Keratinocyte (primary cell): ENCODE measurements at regions not wholly inside any gene's neighbourhood (a gene's known extent, or its start where the extent isn't known, plus 50 kb on each side); places are given as distances from the start of the nearest gene placed in this dataset.

Experiments
- DNase-seq: peaks from one replicate; pipeline ENCODE4 v3.0.0-alpha.2; 2011; ENCODE audit warnings: low read depth, missing footprints, low spot score
- FAIRE-seq: peaks from 2 replicates; lab custom pipeline; 2011; peaks lifted over from hg19 to GRCh38; lab: Jason Lieb, UNC
- H2AFZ ChIP-seq: 2 replicates; pipeline ENCODE4 v1.6.0; 2012; ENCODE audit warnings: low read length, control low read depth, inconsistent platforms; ENCODE audit not compliant: control insufficient read depth
- H3K27ac ChIP-seq: 2 replicates; pipeline ENCODE4 v1.5.1; 2011; ENCODE audit warnings: low read length; ENCODE audit not compliant: control insufficient read depth, insufficient read depth
- H3K27me3 ChIP-seq: 3 replicates; pipeline ENCODE4 v1.6.0; 2011; ENCODE audit warnings: low read length; ENCODE audit not compliant: control insufficient read depth, insufficient read depth; ENCODE audit errors: extremely low read depth
- H3K36me3 ChIP-seq, 2 experiments: 2 replicates in 1 of 2; 3 replicates in 1 of 2; pipeline ENCODE4 v1.5.1; 2011; ENCODE audit warnings: low read length in 2 of 2, mild to moderate bottlenecking in 1 of 2; ENCODE audit not compliant: control insufficient read depth in 2 of 2, insufficient read depth in 2 of 2; ENCODE audit errors: extremely low read depth in 1 of 2
- H3K4me1 ChIP-seq: 3 replicates; pipeline ENCODE4 v1.5.1; 2011; ENCODE audit warnings: low read length; ENCODE audit not compliant: control insufficient read depth, insufficient read depth; ENCODE audit errors: extremely low read depth
- H3K4me2 ChIP-seq: 3 replicates; pipeline ENCODE4 v1.6.0; 2011; ENCODE audit warnings: low read depth, low read length; ENCODE audit not compliant: control insufficient read depth, insufficient read depth; ENCODE audit errors: extremely low read depth
- H3K4me3 ChIP-seq, 3 experiments: fragments of 200-600 bp in 1 of 3; sonication (generic) in 1 of 3; 2 replicates in 2 of 3; 3 replicates in 1 of 3; pipeline ENCODE4 v1.5.1; 2011 to 2016; ENCODE audit warnings: low read length in 3 of 3, mild to moderate bottlenecking in 3 of 3, control low read depth in 2 of 3, inconsistent platforms in 1 of 3, low read depth in 1 of 3, mixed read lengths in 1 of 3, mixed run types in 1 of 3, moderate library complexity in 1 of 3; ENCODE audit not compliant: control insufficient read depth in 2 of 3, insufficient read depth in 2 of 3; ENCODE audit errors: extremely low read depth in 1 of 3
- H3K79me2 ChIP-seq: 2 replicates; pipeline ENCODE4 v1.6.0; 2012; ENCODE audit warnings: low read length; ENCODE audit not compliant: control insufficient read depth, insufficient read depth
- H3K9ac ChIP-seq: 3 replicates; pipeline ENCODE4 v1.6.0; 2011; ENCODE audit warnings: low read length; ENCODE audit not compliant: control insufficient read depth, insufficient read depth; ENCODE audit errors: extremely low read depth
- H3K9me1 ChIP-seq: 3 replicates; pipeline ENCODE4 v1.6.0; 2011; ENCODE audit warnings: low read length; ENCODE audit not compliant: control insufficient read depth, insufficient read depth; ENCODE audit errors: extremely low read depth
- H3K9me3 ChIP-seq: 2 replicates; pipeline ENCODE4 v1.5.1; 2012; ENCODE audit warnings: low read depth, low read length; ENCODE audit not compliant: control insufficient read depth
- H4K20me1 ChIP-seq: 3 replicates; pipeline ENCODE4 v1.6.0; 2011; ENCODE audit warnings: low read length; ENCODE audit not compliant: control insufficient read depth, insufficient read depth; ENCODE audit errors: extremely low read depth
- EZH2 ChIP-seq: IDR thresholded peaks from one replicate; pipeline ENCODE4 v1.6.1; 2012; ENCODE audit warnings: inconsistent platforms, mild to moderate bottlenecking, low read length, moderate library complexity
- dilution Hi-C: fragments of 300-500 bp; cut with MboI; formaldehyde crosslinking; loops from one replicate; pipeline ENCODE4 v1.7.0; 2020; ENCODE audit warnings: low sequenced_read_pairs; ENCODE audit not compliant: extremely low pct_ligation_motif_present
- TF ChIP-seq, protein P1 (sequence below), 3 experiments: IDR thresholded peaks in 1 of 3; conservative IDR thresholded peaks in 1 of 3; optimal IDR thresholded peaks in 1 of 3; 2 replicates in 2 of 3; 3 replicates in 1 of 3; pipeline versions ENCODE3 to v1.5.1; 2011; ENCODE audit warnings: low read length in 3 of 3, mild to moderate bottlenecking in 3 of 3, moderate library complexity in 2 of 3, control low read depth in 1 of 3, inconsistent platforms in 1 of 3; ENCODE audit not compliant: insufficient read depth in 2 of 3; ENCODE audit errors: extremely low read depth in 1 of 3

GRCh38 chr2:117257362-117257761, 557.1 kb upstream of the DDX18 start:
- no peak overlapping the region for H3K4me2 ChIP-seq
- H3K79me2 ChIP-seq = no peaks in the 10 kb centered on the region
- no peak overlapping the region for H3K27ac ChIP-seq
- no peak for TF ChIP-seq EZH2
- TF ChIP-seq, protein P1, sequence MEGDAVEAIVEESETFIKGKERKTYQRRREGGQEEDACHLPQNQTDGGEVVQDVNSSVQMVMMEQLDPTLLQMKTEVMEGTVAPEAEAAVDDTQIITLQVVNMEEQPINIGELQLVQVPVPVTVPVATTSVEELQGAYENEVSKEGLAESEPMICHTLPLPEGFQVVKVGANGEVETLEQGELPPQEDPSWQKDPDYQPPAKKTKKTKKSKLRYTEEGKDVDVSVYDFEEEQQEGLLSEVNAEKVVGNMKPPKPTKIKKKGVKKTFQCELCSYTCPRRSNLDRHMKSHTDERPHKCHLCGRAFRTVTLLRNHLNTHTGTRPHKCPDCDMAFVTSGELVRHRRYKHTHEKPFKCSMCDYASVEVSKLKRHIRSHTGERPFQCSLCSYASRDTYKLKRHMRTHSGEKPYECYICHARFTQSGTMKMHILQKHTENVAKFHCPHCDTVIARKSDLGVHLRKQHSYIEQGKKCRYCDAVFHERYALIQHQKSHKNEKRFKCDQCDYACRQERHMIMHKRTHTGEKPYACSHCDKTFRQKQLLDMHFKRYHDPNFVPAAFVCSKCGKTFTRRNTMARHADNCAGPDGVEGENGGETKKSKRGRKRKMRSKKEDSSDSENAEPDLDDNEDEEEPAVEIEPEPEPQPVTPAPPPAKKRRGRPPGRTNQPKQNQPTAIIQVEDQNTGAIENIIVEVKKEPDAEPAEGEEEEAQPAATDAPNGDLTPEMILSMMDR (optimal IDR thresholded peaks at IDR 0.05 in 1 of 3, IDR thresholded peaks at IDR 0.05 in 1 of 3, conservative IDR thresholded peaks at IDR 0.05 in 1 of 3; ENCODE audit: extremely low read depth in 1 of 3, insufficient read depth in 2 of 3, low read length in 3 of 3) = no peak
- H3K36me3 ChIP-seq = no peaks in the 10 kb centered on the region
- no peak overlapping the region for H2AFZ ChIP-seq
- FAIRE-seq = no peak
- H3K4me3 ChIP-seq = no peak overlapping the region
- H3K4me1 ChIP-seq = no peaks in the 10 kb centered on the region
- DNase-seq = no peak
- H4K20me1 ChIP-seq = no peaks in the 10 kb centered on the region
- no peaks in the 10 kb centered on the region for H3K9me1 ChIP-seq
- H3K9me3 ChIP-seq = no peaks in the 10 kb centered on the region
- H3K27me3 ChIP-seq = no peaks in the 10 kb centered on the region
- no peak overlapping the region for H3K9ac ChIP-seq
- dilution Hi-C loops = no loop called here

GRCh38 chr2:117269574-117269973, 544.9 kb upstream of the DDX18 start:
- no peaks in the 10 kb centered on the region for H3K9me1 ChIP-seq
- TF ChIP-seq, protein P1 (optimal IDR thresholded peaks at IDR 0.05 in 1 of 3, IDR thresholded peaks at IDR 0.05 in 1 of 3, conservative IDR thresholded peaks at IDR 0.05 in 1 of 3; ENCODE audit: extremely low read depth in 1 of 3, insufficient read depth in 2 of 3, low read length in 3 of 3) = no peak
- DNase-seq = no peak
- no peaks in the 10 kb centered on the region for H3K27me3 ChIP-seq
- H3K79me2 ChIP-seq = no peaks in the 10 kb centered on the region
- H3K27ac ChIP-seq = no peak overlapping the region
- peaks cover 2% of the 10 kb centered on the region for H3K9me3 ChIP-seq
- H2AFZ ChIP-seq = no peak overlapping the region
- H3K36me3 ChIP-seq = no peaks in the 10 kb centered on the region
- no peaks in the 10 kb centered on the region for H4K20me1 ChIP-seq
- H3K4me3 ChIP-seq = no peak overlapping the region
- dilution Hi-C loops = no loop called here
- no peak for FAIRE-seq
- H3K4me1 ChIP-seq = no peaks in the 10 kb centered on the region
- no peak overlapping the region for H3K9ac ChIP-seq
- no peak overlapping the region for H3K4me2 ChIP-seq
